HG02571 (cell line): ENCODE measurements at regions not wholly inside any gene's neighbourhood (a gene's known extent, or its start where the extent isn't known, plus 50 kb on each side); places are given as distances from the start of the nearest gene placed in this dataset.

Source experiments
- ATAC-seq: cut with Tn5 transposase; IDR thresholded peaks from one replicate; pipeline ENCODE4 v1.9.1; 2021; ENCODE audit warnings: mild to moderate bottlenecking, moderate library complexity; ENCODE audit not compliant: unreplicated experiment

GRCh38 chr14:34931206-34931605 lies 51.6 kb upstream of the SRP54 start:
- ATAC-seq = peak; percentile 48

- ATAC-seq = peak; percentile 77
Measured at GRCh38 chr14:34930591-34931091, 52.2 kb upstream of the SRP54 start.

- ATAC-seq = no peak
Measured at GRCh38 chr14:34926552-34926951, 51.4 kb upstream of the BAZ1A start.
